GM23338 (cell line): ENCODE measurements at regions not wholly inside any gene's neighbourhood (a gene's known extent, or its start where the extent isn't known, plus 50 kb on each side); places are given as distances from the start of the nearest gene placed in this dataset.
"Not testable (repeated sequence)": the region's sequence is repeated elsewhere in the genome, so short reads cannot be mapped to it uniquely, and the experiment has no call there.

Source experiments
- ATAC-seq: fragments of 200-7000 bp; cut with Tn5 transposase; 3 replicates; pipeline ENCODE4 v1.9.1; 2020
- DNase-seq: peaks from one replicate; pipeline ENCODE4 v3.0.0-alpha.2; 2015; ENCODE audit warnings: low spot score
- H2AFZ ChIP-seq: fragments of 200-600 bp; sonication (generic); 2 replicates; pipeline ENCODE4 v1.8.0; 2016; ENCODE audit warnings: antibody characterized with exemption, mild to moderate bottlenecking, moderate library complexity
- H3F3A ChIP-seq: fragments of 200-600 bp; sonication (generic); replicated peaks from 2 replicates; pipeline ENCODE4 v1.8.0; 2017; ENCODE audit warnings: antibody characterized with exemption, mixed run types, low read depth
- H3K27ac ChIP-seq: fragments of 200-600 bp; sonication (generic); 2 replicates; pipeline ENCODE4 v1.6.1; 2016; ENCODE audit warnings: low read depth
- H3K27me3 ChIP-seq: fragments of 200-600 bp; sonication (generic); 2 replicates; pipeline ENCODE4 v1.8.0; 2016; ENCODE audit warnings: mild to moderate bottlenecking, mixed run types, moderate library complexity; ENCODE audit not compliant: insufficient read depth
- H3K36me3 ChIP-seq: fragments of 200-600 bp; sonication (generic); 2 replicates; pipeline ENCODE4 v1.8.0; 2016; ENCODE audit warnings: mild to moderate bottlenecking; ENCODE audit not compliant: insufficient read depth
- H3K4me1 ChIP-seq: fragments of 200-600 bp; sonication (generic); 2 replicates; pipeline ENCODE4 v1.8.0; 2016; ENCODE audit warnings: mild to moderate bottlenecking, moderate library complexity; ENCODE audit not compliant: insufficient read depth
- H3K4me2 ChIP-seq: fragments of 200-600 bp; sonication (generic); 2 replicates; pipeline ENCODE4 v1.7.1; 2017; ENCODE audit warnings: mixed run types
- H3K4me3 ChIP-seq: fragments of 200-600 bp; sonication (generic); 2 replicates; pipeline ENCODE4 v1.6.1; 2016; ENCODE audit warnings: mixed run types
- H3K79me2 ChIP-seq: fragments of 200-600 bp; sonication (generic); replicated peaks from 2 replicates; pipeline ENCODE4 v1.8.0; 2017; ENCODE audit warnings: mild to moderate bottlenecking; ENCODE audit not compliant: insufficient read depth
- H3K9me2 ChIP-seq: fragments of 200-600 bp; sonication (generic); 2 replicates; pipeline ENCODE4 v1.8.0; 2017; ENCODE audit not compliant: insufficient read depth
- H4K20me1 ChIP-seq: fragments of 200-600 bp; sonication (generic); replicated peaks from 2 replicates; pipeline ENCODE4 v1.8.0; 2017; ENCODE audit warnings: mild to moderate bottlenecking; ENCODE audit not compliant: insufficient read depth
- H3K27ac Mint-ChIP-seq: 2 replicates; pipeline ENCODE4 v1.8.0; 2020; ENCODE audit warnings: inconsistent platforms, mild to moderate bottlenecking, moderate library complexity, mixed read lengths
- H3K27me3 Mint-ChIP-seq: 3 replicates; pipeline ENCODE4 v1.8.0; 2022; ENCODE audit warnings: low read depth, mild to moderate bottlenecking, moderate library complexity, mixed read lengths, inconsistent platforms; ENCODE audit not compliant: insufficient read depth, poor library complexity
- H3K36me3 Mint-ChIP-seq: 3 replicates; pipeline ENCODE4 v1.8.0; 2021; ENCODE audit warnings: low read depth, mild to moderate bottlenecking, inconsistent platforms, moderate library complexity, mixed read lengths
- H3K4me1 Mint-ChIP-seq: 3 replicates; pipeline ENCODE4 v1.8.0; 2020; ENCODE audit warnings: mild to moderate bottlenecking, inconsistent platforms, mixed read lengths
- H3K4me3 Mint-ChIP-seq: 3 replicates; pipeline ENCODE4 v1.8.0; 2021; ENCODE audit warnings: moderate library complexity, mild to moderate bottlenecking, inconsistent platforms, mixed read lengths
- H3K9me3 Mint-ChIP-seq: 3 replicates; pipeline ENCODE4 v1.8.0; 2020; ENCODE audit warnings: moderate library complexity, mild to moderate bottlenecking, inconsistent platforms, mixed read lengths
- STAT1 ChIP-seq: IDR thresholded peaks from one replicate; pipeline ENCODE4 v1.6.1; 2016; ENCODE audit warnings: antibody characterized with exemption; ENCODE audit not compliant: unreplicated experiment
- TF ChIP-seq, protein P1 (sequence below): fragments of 250-450 bp; sonication (Bioruptor Pico); IDR thresholded peaks from 2 replicates; pipeline ENCODE4 v1.5.0; 2020; ENCODE audit warnings: mild to moderate bottlenecking, moderate library complexity

- Histone ChIP-seq H3K9me2 (no peaks in the 10 kb centered on the region), H2AFZ (no peak overlapping the region), H3K4me1 (no peaks in the 10 kb centered on the region), H3K27ac (no peak overlapping the region), H3K4me2 (no peak overlapping the region), H3F3A (no peaks in the 10 kb centered on the region), H3K27me3 (peaks cover 2% of the 10 kb centered on the region; the same call in 1 of the 2 replicates), H3K4me3 (no peak overlapping the region), H3K79me2 (no peaks in the 10 kb centered on the region), H3K36me3 (no peaks in the 10 kb centered on the region), H4K20me1 (no peaks in the 10 kb centered on the region)
- Mint-ChIP-seq H3K27ac (no peak overlapping the region), H3K4me1 (peaks cover 15% of the 10 kb centered on the region), H3K9me3 (no peaks in the 10 kb centered on the region), H3K27me3 (no peaks in the 10 kb centered on the region), H3K36me3 (no peaks in the 10 kb centered on the region; the same call in 2 of the 3 replicates), H3K4me3 (no peak overlapping the region)
- TF ChIP-seq STAT1: no peak
- TF ChIP-seq, protein P1, sequence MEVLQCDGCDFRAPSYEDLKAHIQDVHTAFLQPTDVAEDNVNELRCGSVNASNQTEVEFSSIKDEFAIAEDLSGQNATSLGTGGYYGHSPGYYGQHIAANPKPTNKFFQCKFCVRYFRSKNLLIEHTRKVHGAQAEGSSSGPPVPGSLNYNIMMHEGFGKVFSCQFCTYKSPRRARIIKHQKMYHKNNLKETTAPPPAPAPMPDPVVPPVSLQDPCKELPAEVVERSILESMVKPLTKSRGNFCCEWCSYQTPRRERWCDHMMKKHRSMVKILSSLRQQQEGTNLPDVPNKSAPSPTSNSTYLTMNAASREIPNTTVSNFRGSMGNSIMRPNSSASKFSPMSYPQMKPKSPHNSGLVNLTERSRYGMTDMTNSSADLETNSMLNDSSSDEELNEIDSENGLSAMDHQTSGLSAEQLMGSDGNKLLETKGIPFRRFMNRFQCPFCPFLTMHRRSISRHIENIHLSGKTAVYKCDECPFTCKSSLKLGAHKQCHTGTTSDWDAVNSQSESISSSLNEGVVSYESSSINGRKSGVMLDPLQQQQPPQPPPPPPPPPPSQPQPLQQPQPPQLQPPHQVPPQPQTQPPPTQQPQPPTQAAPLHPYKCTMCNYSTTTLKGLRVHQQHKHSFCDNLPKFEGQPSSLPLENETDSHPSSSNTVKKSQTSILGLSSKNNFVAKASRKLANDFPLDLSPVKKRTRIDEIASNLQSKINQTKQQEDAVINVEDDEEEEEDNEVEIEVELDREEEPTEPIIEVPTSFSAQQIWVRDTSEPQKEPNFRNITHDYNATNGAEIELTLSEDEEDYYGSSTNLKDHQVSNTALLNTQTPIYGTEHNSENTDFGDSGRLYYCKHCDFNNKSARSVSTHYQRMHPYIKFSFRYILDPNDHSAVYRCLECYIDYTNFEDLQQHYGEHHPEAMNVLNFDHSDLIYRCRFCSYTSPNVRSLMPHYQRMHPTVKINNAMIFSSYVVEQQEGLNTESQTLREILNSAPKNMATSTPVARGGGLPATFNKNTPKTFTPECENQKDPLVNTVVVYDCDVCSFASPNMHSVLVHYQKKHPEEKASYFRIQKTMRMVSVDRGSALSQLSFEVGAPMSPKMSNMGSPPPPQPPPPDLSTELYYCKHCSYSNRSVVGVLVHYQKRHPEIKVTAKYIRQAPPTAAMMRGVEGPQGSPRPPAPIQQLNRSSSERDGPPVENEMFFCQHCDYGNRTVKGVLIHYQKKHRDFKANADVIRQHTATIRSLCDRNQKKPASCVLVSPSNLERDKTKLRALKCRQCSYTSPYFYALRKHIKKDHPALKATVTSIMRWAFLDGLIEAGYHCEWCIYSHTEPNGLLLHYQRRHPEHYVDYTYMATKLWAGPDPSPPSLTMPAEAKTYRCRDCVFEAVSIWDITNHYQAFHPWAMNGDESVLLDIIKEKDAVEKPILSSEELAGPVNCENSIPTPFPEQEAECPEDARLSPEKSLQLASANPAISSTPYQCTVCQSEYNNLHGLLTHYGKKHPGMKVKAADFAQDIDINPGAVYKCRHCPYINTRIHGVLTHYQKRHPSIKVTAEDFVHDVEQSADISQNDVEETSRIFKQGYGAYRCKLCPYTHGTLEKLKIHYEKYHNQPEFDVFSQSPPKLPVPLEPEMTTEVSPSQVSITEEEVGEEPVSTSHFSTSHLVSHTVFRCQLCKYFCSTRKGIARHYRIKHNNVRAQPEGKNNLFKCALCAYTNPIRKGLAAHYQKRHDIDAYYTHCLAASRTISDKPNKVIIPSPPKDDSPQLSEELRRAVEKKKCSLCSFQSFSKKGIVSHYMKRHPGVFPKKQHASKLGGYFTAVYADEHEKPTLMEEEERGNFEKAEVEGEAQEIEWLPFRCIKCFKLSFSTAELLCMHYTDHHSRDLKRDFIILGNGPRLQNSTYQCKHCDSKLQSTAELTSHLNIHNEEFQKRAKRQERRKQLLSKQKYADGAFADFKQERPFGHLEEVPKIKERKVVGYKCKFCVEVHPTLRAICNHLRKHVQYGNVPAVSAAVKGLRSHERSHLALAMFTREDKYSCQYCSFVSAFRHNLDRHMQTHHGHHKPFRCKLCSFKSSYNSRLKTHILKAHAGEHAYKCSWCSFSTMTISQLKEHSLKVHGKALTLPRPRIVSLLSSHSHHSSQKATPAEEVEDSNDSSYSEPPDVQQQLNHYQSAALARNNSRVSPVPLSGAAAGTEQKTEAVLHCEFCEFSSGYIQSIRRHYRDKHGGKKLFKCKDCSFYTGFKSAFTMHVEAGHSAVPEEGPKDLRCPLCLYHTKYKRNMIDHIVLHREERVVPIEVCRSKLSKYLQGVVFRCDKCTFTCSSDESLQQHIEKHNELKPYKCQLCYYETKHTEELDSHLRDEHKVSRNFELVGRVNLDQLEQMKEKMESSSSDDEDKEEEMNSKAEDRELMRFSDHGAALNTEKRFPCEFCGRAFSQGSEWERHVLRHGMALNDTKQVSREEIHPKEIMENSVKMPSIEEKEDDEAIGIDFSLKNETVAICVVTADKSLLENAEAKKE (CRISPR knock-in tag): peak; percentile 79
- peak; percentile 94 for ATAC-seq
- DNase-seq: peak; percentile 6
Measured at GRCh38 chr2:220775856-220776488, 796.1 kb downstream of the EPHA4 start.

GRCh38 chr2:220779076-220779475 is 793.0 kb downstream of the EPHA4 start:
- H3K4me1 Mint-ChIP-seq: peaks cover 20% of the 10 kb centered on the region
- H3K27ac Mint-ChIP-seq, H4K20me1 ChIP-seq, H3K4me3 ChIP-seq, H3K36me3 ChIP-seq, H3K9me2 ChIP-seq, H2AFZ ChIP-seq, ATAC-seq, H3K27ac ChIP-seq, H3K27me3 ChIP-seq, H3K79me2 ChIP-seq, H3K9me3 Mint-ChIP-seq, H3K4me3 Mint-ChIP-seq, H3K4me1 ChIP-seq, H3K4me2 ChIP-seq, H3F3A ChIP-seq, H3K36me3 Mint-ChIP-seq, DNase-seq, H3K27me3 Mint-ChIP-seq: not testable (repeated sequence)
